GM12891 (cell line): ENCODE measurements at regions not wholly inside any gene's neighbourhood (a gene's known extent, or its start where the extent isn't known, plus 50 kb on each side); places are given as distances from the start of the nearest gene placed in this dataset.

Experiments used
- DNase-seq: peaks from one replicate; pipeline ENCODE4 v3.0.0; 2011; ENCODE audit warnings: low spot score; ENCODE audit not compliant: insufficient read length
- FAIRE-seq: peaks from 2 replicates; lab custom pipeline; 2011; peaks lifted over from hg19 to GRCh38; lab: Jason Lieb, UNC
- PAX5 ChIP-seq: IDR thresholded peaks from 2 replicates; pipeline ENCODE4 v1.6.1; 2011; ENCODE audit warnings: low read length, moderate library complexity, mild to moderate bottlenecking; ENCODE audit not compliant: insufficient read depth, severe bottlenecking
- POLR2A ChIP-seq: IDR thresholded peaks from 2 replicates; pipeline ENCODE4 v1.6.1; 2011; ENCODE audit warnings: low read depth, low read length, control low read depth
- POLR2AphosphoS5 ChIP-seq: IDR thresholded peaks from 2 replicates; pipeline ENCODE4 v1.6.1; 2011; ENCODE audit warnings: low read depth, low read length, control low read depth
- POU2F2 ChIP-seq: IDR thresholded peaks from 2 replicates; pipeline ENCODE4 v1.6.1; 2011; ENCODE audit warnings: low read depth, mild to moderate bottlenecking, control low read depth, low read length, moderate library complexity
- SPI1 ChIP-seq: IDR thresholded peaks from 2 replicates; pipeline ENCODE4 v1.6.1; 2011; ENCODE audit warnings: low read depth, low read length, control low read depth
- TAF1 ChIP-seq: IDR thresholded peaks from 2 replicates; pipeline ENCODE4 v1.6.1; 2011; ENCODE audit warnings: low read depth, low read length, control low read depth

DNA sequence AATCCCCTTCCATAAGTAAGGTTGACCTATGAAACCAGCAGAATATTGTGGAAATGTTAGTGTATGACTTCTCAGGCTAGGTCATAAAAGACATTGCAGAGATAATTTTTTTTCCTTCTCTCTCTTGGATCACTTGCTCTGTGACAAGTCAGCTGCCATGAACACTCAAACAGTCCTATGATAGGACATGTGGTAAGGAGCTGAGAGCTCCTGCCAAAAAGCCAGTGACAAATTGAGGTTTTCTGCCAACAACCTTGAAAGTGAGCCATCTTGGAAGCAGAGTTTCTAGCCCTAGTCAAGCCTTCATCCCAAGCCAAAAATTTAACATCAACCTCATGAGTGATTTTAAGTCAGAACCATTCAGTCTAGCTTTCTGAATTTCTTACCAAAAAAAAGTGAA, 270.9 kb upstream of the NBEA start:
- no peak for TF ChIP-seq TAF1
- TF ChIP-seq POLR2AphosphoS5 = no peak
- FAIRE-seq (no peak), DNase-seq (no peak)

DNA sequence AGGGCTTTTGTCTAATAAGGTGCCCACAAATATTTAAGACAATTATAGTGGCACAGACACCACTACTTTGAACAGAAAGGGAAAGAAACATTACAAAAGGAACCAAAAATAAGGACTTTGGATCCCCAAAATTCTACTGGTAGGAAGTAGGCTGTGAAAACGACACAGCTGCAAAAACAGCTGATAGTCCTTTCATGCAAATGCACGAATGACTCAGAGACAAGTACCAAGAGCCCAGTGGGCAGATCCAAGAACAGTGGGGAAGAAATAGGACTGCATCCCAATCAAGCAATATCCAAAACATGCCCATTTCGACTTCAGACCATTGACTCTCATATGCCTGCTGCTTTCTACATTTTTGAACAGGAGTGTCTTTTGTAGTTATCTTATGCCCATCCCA, 269.4 kb upstream of the NBEA start:
- no peak for TF ChIP-seq POU2F2
- no peak for TF ChIP-seq TAF1
- TF ChIP-seq PAX5 = no peak
- TF ChIP-seq POLR2AphosphoS5 = no peak
- TF ChIP-seq SPI1 = no peak
- no peak for TF ChIP-seq POLR2A
- FAIRE-seq (no peak), DNase-seq (no peak)

DNA sequence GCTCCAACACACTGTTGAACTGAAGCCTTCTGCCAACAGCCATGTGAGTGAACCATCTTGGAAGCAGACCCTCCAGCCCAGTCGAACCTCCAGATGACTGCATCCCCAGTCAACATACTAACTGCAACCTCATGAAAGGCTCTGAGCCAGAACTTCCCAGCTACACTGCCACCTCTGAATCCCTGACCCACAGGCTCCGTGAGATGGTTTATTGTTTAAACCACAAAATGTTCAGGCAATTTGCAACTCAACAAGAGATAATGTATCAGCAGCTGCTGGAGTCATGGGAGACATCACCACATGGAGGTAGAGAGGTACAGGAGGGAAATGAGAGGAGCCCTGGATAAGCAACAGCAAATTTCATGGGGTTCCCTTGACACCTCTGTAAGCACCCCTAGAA, 266.4 kb upstream of the NBEA start:
- FAIRE-seq = no peak
- no peak for DNase-seq
- TF ChIP-seq POLR2AphosphoS5 = no peak
- no peak for TF ChIP-seq POLR2A

DNA sequence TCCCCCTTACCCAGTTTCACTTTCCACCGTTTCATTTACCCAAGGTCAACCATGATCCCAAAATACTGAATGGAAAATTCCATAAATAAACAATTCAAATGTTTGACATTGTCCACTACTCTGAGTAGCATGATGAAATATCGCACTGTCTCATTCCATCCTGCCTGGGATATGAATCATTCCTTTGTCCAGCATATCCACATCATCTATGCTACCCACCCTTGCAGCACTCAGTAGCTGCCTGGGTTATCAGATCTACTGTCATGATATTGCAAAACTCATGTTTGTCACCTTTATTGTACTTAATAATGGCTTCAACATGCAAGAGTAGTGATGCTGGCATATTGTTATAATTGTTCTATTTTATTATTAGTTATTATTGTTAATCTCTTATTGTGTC, 263.9 kb upstream of the NBEA start:
- DNase-seq = no peak
- no peak for TF ChIP-seq PAX5
- TF ChIP-seq POU2F2 = no peak
- no peak for TF ChIP-seq SPI1
- TF ChIP-seq TAF1 = no peak
- no peak for TF ChIP-seq POLR2A
- no peak for TF ChIP-seq POLR2AphosphoS5
- no peak for FAIRE-seq

DNA sequence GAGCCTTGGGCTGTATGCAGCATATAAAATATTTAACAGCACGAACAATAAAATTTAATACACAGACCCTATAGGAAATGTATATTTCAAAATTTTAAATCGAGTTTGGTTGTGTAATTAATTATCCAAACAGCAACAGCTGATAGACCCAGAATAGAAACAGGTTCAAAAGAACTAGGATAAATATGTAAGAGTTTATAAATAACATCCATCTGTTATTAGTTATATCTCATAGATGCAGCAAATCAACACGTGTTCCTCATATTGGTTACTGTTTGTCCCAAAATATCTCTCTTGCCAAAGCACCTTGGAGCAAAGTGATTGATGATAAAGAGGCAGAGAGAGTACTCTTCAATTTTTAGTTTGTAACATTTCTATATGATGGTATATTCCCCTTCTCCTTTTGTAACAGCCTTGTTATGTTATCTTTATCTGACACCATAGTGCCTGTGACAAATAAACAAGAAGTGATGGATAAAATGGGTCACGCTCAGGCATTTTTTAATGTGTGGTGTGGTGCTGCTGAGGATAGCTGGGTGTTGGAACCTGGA, 260.6 kb upstream of the NBEA start:
- no peak for TF ChIP-seq POU2F2
- no peak for TF ChIP-seq SPI1
- no peak for TF ChIP-seq POLR2A
- no peak for FAIRE-seq
- DNase-seq = no peak

DNA sequence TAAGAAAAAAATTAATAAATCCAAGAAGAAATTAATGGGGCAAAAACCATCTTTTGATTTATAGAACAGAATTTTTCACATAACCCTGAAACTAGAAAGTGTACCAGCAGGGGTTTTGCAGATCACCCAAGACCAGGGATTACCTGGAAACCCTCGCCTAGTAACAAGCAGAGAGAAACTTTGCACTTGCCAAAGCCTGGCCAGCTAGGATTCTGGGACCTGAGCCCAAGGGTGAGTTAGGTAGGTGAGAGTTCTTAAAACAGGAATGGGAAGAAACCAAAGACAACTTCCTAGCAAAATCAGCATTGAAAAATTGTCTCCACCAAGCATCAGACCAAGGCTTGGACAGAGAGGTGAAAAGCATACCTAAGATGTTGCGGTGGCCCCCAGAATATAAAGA, 247.0 kb upstream of the NBEA start:
- FAIRE-seq = no peak
- no peak for DNase-seq
- TF ChIP-seq POLR2AphosphoS5 = no peak
- TF ChIP-seq POLR2A = no peak
- TF ChIP-seq PAX5 = no peak
- TF ChIP-seq POU2F2 = no peak
- TF ChIP-seq TAF1 = no peak
- no peak for TF ChIP-seq SPI1

DNA sequence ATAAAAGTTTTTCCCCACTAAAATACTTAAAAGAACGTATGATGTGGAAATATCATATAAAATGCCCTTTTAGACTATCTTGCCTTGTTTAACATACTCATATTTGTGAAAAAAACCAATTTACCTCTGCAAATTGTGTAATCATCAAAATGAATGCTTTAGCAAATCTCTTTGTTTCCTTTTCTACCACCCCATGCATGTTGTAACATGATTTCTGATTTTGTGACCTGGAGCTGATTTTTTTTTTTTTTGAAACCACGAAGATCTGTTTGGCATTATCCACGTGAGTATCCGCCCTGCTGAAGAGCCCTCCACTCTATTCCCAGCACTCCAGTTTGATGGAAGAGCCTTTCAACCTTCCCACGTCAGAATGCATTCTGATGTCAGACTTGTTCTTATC, 245.8 kb upstream of the NBEA start:
- TF ChIP-seq TAF1 (no peak), PAX5 (no peak), POLR2AphosphoS5 (no peak), POLR2A (no peak), SPI1 (no peak)
- FAIRE-seq (no peak), DNase-seq (no peak)

DNA sequence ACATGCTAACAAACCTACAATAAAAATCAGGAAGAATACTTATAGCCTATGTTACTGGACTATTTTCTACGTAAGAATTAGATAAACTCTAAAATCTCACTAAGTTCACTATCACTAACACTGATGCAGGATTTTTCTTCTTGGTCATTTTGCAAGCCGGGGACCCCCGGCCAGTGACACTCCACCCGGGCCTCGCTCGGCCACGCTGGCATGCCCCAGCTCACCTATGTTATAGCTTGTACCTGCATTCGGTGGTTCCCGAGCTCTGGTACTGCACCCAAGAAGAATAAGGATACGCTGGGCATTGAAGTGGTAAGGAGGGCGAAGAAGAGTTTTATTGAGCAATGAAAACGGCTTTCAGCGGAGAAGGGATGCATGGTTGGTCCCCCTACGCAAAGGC, 245.3 kb upstream of the NBEA start:
- TF ChIP-seq TAF1 (no peak), PAX5 (no peak), SPI1 (no peak), POLR2AphosphoS5 (no peak)
- DNase-seq (no peak), FAIRE-seq (no peak)

DNA sequence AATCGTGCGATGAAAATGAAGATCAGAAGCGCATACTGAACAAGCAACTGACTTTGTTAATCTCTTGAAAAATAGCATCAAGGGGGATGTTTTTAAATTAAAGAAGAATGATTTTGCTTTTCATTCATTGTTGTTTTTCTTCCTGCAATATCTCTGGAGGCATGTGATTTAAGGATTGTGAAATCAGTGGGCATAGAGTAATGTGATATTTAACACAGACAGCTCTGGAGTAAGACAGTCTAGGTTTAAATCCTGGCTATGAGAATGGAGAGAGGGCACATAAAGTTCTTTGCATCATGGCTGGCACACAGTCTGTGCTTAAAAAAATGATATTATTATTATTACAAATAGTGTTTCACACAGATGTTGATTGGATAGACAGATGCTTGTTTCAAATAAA, 243.1 kb upstream of the NBEA start:
- DNase-seq (no peak), FAIRE-seq (no peak)
- TF ChIP-seq POLR2A (no peak), POU2F2 (no peak), SPI1 (no peak), POLR2AphosphoS5 (no peak), PAX5 (no peak), TAF1 (no peak)

DNA sequence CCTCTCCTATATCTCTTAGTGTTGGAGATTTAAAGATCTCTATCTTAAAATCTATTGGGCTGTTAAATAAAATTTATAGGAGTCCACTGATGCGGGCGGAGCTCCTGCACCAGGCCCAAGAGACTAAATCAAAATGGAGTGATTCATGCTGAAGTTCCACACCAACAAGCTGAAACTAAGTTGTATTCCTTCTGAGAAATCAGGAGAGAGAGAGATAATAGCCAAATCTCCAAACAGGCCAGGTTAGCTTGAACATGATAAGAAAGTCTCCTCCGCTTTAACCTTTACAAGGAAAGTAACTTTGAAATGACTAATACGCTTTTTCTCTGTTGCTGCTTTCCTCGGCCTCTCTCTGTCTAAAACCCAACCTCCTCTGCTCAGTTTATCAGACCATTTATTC, 241.9 kb upstream of the NBEA start:
- no peak for DNase-seq
- no peak for FAIRE-seq
- TF ChIP-seq POU2F2 (no peak), SPI1 (no peak), POLR2A (no peak), PAX5 (no peak), TAF1 (no peak), POLR2AphosphoS5 (no peak)

DNA sequence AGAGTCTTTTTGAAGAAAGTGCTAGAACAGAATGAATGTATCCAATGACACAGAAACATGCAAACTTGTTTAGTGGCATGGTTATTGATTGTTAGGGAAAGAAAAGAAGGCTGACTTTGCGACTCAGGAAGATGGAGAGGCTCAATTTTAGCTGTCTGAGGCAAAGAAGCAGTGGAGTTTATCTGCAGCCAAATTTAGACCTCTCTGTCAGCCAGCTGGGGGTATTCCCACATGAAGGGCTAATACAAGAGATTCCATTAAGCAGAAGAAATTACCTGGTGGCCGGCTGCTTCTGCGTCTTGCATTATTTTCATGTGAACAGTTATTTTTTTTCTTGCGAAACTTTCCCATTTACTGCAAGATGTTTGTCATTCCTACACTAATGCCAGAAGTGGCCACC, 240.2 kb upstream of the NBEA start:
- FAIRE-seq (no peak), DNase-seq (no peak)
- TF ChIP-seq SPI1 (no peak), POLR2A (no peak), TAF1 (no peak), PAX5 (no peak), POLR2AphosphoS5 (no peak), POU2F2 (no peak)
